ENCODE measurements at regions not wholly inside any gene's neighbourhood (a gene's known extent, or its start where the extent isn't known, plus 50 kb on each side); places are given as distances from the start of the nearest gene placed in this dataset.

- TF ChIP-seq CTCF (conservative IDR thresholded peaks at IDR 0.05; ENCODE audit: low read depth, low read length): no peak
- H3K4me3 ChIP-seq (ENCODE audit: low read length): no peak overlapping the region
- DNase-seq (ENCODE audit: low read depth): no peak
These were observed 172.3 kb downstream of the SPRY1 start for GRCh38 chr4:123568936-123569335.

GRCh38 chr4:123569541-123569940 lies 172.9 kb downstream of the SPRY1 start:
- DNase-seq (ENCODE audit: low read depth): no peak
- TF ChIP-seq CTCF (conservative IDR thresholded peaks at IDR 0.05; ENCODE audit: low read depth, low read length): no peak
- H3K4me3 ChIP-seq (ENCODE audit: low read length): no peak overlapping the region

- TF ChIP-seq CTCF (conservative IDR thresholded peaks at IDR 0.05; ENCODE audit: low read depth, low read length): no peak
- no peak overlapping the region for H3K4me3 ChIP-seq (ENCODE audit: low read length)
- no peak for DNase-seq (ENCODE audit: low read depth)
These were observed 177.4 kb downstream of the SPRY1 start for GRCh38 chr4:123573866-123574508.

GRCh38 chr4:123575291-123575690 lies 178.7 kb downstream of the SPRY1 start:
- no peak for TF ChIP-seq CTCF (conservative IDR thresholded peaks at IDR 0.05; ENCODE audit: low read depth, low read length)
- no peak overlapping the region for H3K4me3 ChIP-seq (ENCODE audit: low read length)
- no peak for DNase-seq (ENCODE audit: low read depth)

- no peak for TF ChIP-seq CTCF (conservative IDR thresholded peaks at IDR 0.05; ENCODE audit: low read depth, low read length)
- DNase-seq (ENCODE audit: low read depth): no peak
- H3K4me3 ChIP-seq (ENCODE audit: low read length): no peak overlapping the region
These were observed 180.8 kb downstream of the SPRY1 start for GRCh38 chr4:123577225-123577906.

- H3K4me3 ChIP-seq (ENCODE audit: low read length): no peak overlapping the region
- TF ChIP-seq CTCF (conservative IDR thresholded peaks at IDR 0.05; ENCODE audit: low read depth, low read length): no peak
- DNase-seq (ENCODE audit: low read depth): no peak
These were observed 181.9 kb downstream of the SPRY1 start for GRCh38 chr4:123578276-123579029.
